22Rv1 (cell line): ENCODE measurements at regions not wholly inside any gene's neighbourhood (a gene's known extent, or its start where the extent isn't known, plus 50 kb on each side); places are given as distances from the start of the nearest gene placed in this dataset.

ENCODE experiments used
- CTCF ChIP-seq: fragments of 450-650 bp; IDR thresholded peaks from 2 replicates; pipeline ENCODE4 v1.5.1; 2017; ENCODE audit warnings: mild to moderate bottlenecking
- ZFX ChIP-seq: fragments of 450-650 bp; IDR thresholded peaks from 2 replicates; pipeline ENCODE4 v1.6.1; 2017; ENCODE audit warnings: antibody characterized with exemption, borderline replicate concordance

GRCh38 chr11:28924004-28924403 is 815.8 kb downstream of the METTL15 start:
- TF ChIP-seq CTCF (no peak), ZFX (no peak)
